HCT116 (cell line): ENCODE measurements at regions not wholly inside any gene's neighbourhood (a gene's known extent, or its start where the extent isn't known, plus 50 kb on each side); places are given as distances from the start of the nearest gene placed in this dataset.

Experiments used
- ATAC-seq: fragments of 200-7000 bp; cut with Tn5 transposase; 2 replicates; pipeline ENCODE4 v1.9.1; 2020; ENCODE audit warnings: mild to moderate bottlenecking, moderate library complexity
- BruUV-seq: library from RNA; stranded (reverse); fragments of 400-500 nt; replicated peaks from 2 replicates; lab custom pipeline; 2021; lab: Mats Ljungman, UMichigan
- CTCF ChIA-PET: fragments of 300-600 bp; sonication (Branson Sonifier 250); formaldehyde crosslinking; loops from one replicate; lab custom pipeline; 2021; ENCODE audit warnings: antibody characterized with exemption; lab: Charles Lee
- POLR2A ChIA-PET: fragments of 300-600, 350-600 bp; sonication (Branson Sonifier 250); formaldehyde crosslinking; loops from one replicate; lab custom pipeline; 2021; ENCODE audit warnings: antibody characterized with exemption; lab: Charles Lee
- RAD21 ChIA-PET, 2 experiments: fragments of 300-600 bp; sonication (Branson Sonifier 250); formaldehyde crosslinking; loops; one replicate each; lab custom pipeline; 2023; ENCODE audit warnings: low total read pairs in 2 of 2; ENCODE audit not compliant: uncharacterized antibody in 2 of 2, unreplicated experiment in 2 of 2, low non-redundant PET in 1 of 2; lab: Charles Lee
- DNase-seq: peaks from one replicate; pipeline ENCODE4 v3.0.0-alpha.2; 2010; ENCODE audit warnings: low read depth, low spot score
- H2AFZ ChIP-seq: fragments of 200-600 bp; shearing (Covaris generic), sonication (generic); 2 replicates; pipeline ENCODE4 v1.6.1; 2017; ENCODE audit warnings: low read depth, mixed run types, mixed read lengths, antibody characterized with exemption, low read length; ENCODE audit not compliant: poor library complexity, severe bottlenecking
- H3K27ac ChIP-seq: 2 replicates; pipeline ENCODE4 v1.5.1; 2012; ENCODE audit warnings: low read depth, low read length
- H3K27me3 ChIP-seq: fragments of 200-600 bp; sonication (generic); 2 replicates; pipeline ENCODE4 v1.6.1; 2016; ENCODE audit warnings: mixed run types, low read length, mixed read lengths; ENCODE audit not compliant: insufficient read depth
- H3K36me3 ChIP-seq, 2 experiments: fragments of 200-500 bp in 1 of 2; fragments of 200-600 bp in 1 of 2; sonication (Bioruptor generic) in 1 of 2; sonication (generic) in 1 of 2; 2 replicates each; pipeline versions ENCODE4 v1.5.1 to v1.6.1; 2014 to 2016; ENCODE audit warnings: low read length in 2 of 2, inconsistent platforms in 1 of 2, mixed read lengths in 1 of 2, mixed run types in 1 of 2; ENCODE audit not compliant: insufficient read depth in 2 of 2, control insufficient read depth in 1 of 2
- H3K4me1 ChIP-seq, 2 experiments: fragments of 200-600 bp in 1 of 2; sonication (generic) in 1 of 2; 2 replicates each; pipeline versions ENCODE4 v1.5.1 to v1.6.1; 2012 to 2017; ENCODE audit warnings: low read length in 2 of 2, inconsistent platforms in 1 of 2, mild to moderate bottlenecking in 1 of 2, mixed read lengths in 1 of 2, mixed run types in 1 of 2, moderate library complexity in 1 of 2; ENCODE audit not compliant: insufficient read depth in 2 of 2, control insufficient read depth in 1 of 2
- H3K4me2 ChIP-seq: fragments of 200-600 bp; sonication (generic); 2 replicates; pipeline ENCODE4 v1.6.1; 2017; ENCODE audit warnings: mixed run types, low read length, mixed read lengths
- H3K4me3 ChIP-seq, 2 experiments: fragments of 200-600 bp in 1 of 2; sonication (generic) in 1 of 2; replicated peaks in 1 of 2; 2 replicates each; pipeline ENCODE4 v1.5.1; 2011 to 2016; ENCODE audit warnings: low read length in 2 of 2, control low read depth in 1 of 2, low read depth in 1 of 2, mild to moderate bottlenecking in 1 of 2, mixed read lengths in 1 of 2, mixed run types in 1 of 2
- H3K79me2 ChIP-seq: fragments of 200-600 bp; sonication (generic); 2 replicates; pipeline ENCODE4 v1.6.1; 2017; ENCODE audit warnings: mild to moderate bottlenecking, mixed run types, low read length, moderate library complexity, mixed read lengths; ENCODE audit not compliant: insufficient read depth
- H3K9ac ChIP-seq: fragments of 200-600 bp; sonication (generic); 2 replicates; pipeline ENCODE4 v1.6.1; 2016; ENCODE audit warnings: low read length, mixed read lengths
- H3K9me2 ChIP-seq: fragments of 200-600 bp; sonication (generic), shearing (Covaris generic); 2 replicates; pipeline ENCODE4 v1.6.1; 2017; ENCODE audit warnings: mixed run types, mild to moderate bottlenecking, moderate library complexity; ENCODE audit not compliant: insufficient read depth
- H3K9me3 ChIP-seq, 2 experiments: fragments of 200-500 bp in 1 of 2; fragments of 200-600 bp in 1 of 2; sonication (Bioruptor generic) in 1 of 2; sonication (generic) in 1 of 2; 2 replicates each; pipeline ENCODE4 v1.6.1; 2014 to 2017; ENCODE audit warnings: low read length in 2 of 2, mixed read lengths in 2 of 2, inconsistent platforms in 1 of 2, low read depth in 1 of 2, mild to moderate bottlenecking in 1 of 2, mixed run types in 1 of 2, moderate library complexity in 1 of 2; ENCODE audit not compliant: control insufficient read depth in 1 of 2, insufficient read depth in 1 of 2
- H4K20me1 ChIP-seq: fragments of 200-600 bp; sonication (generic), shearing (Covaris generic); 2 replicates; pipeline ENCODE4 v1.6.1; 2017; ENCODE audit warnings: mixed run types, mild to moderate bottlenecking, moderate library complexity; ENCODE audit not compliant: insufficient read depth
- ATF3 ChIP-seq: IDR thresholded peaks from 2 replicates; pipeline ENCODE4 v1.6.1; 2012
- CTCF ChIP-seq, 3 experiments: fragments of 200-600 bp in 1 of 3; sonication (generic) in 1 of 3; IDR thresholded peaks in 2 of 3; conservative IDR thresholded peaks in 1 of 3; 2 replicates each; pipeline ENCODE4 v1.5.1; 2012 to 2017; ENCODE audit warnings: low read depth in 2 of 3, low read length in 2 of 3, antibody characterized with exemption in 1 of 3, borderline replicate concordance in 1 of 3, control low read depth in 1 of 3, mild to moderate bottlenecking in 1 of 3, mixed read lengths in 1 of 3, mixed run types in 1 of 3, moderate library complexity in 1 of 3; ENCODE audit not compliant: insufficient read depth in 1 of 3
- EGR1 ChIP-seq: IDR thresholded peaks from 2 replicates; pipeline ENCODE4 v1.6.1; 2012; ENCODE audit warnings: low read depth
- ELF1 ChIP-seq: IDR thresholded peaks from 2 replicates; pipeline ENCODE4 v1.6.1; 2012; ENCODE audit warnings: low read depth, borderline replicate concordance
- EZH2 ChIP-seq: fragments of 200-600 bp; sonication (generic); IDR thresholded peaks from 2 replicates; pipeline ENCODE4 v1.6.1; 2017; ENCODE audit warnings: antibody characterized with exemption, mixed run types
- JUND ChIP-seq: IDR thresholded peaks from 2 replicates; pipeline ENCODE4 v1.6.1; 2012
- POLR2A ChIP-seq: IDR thresholded peaks from 2 replicates; pipeline ENCODE4 v1.7.0; 2011; ENCODE audit warnings: borderline replicate concordance; ENCODE audit not compliant: insufficient read depth, insufficient read length; ENCODE audit errors: extremely low read depth
- RAD21 ChIP-seq: IDR thresholded peaks from 2 replicates; pipeline ENCODE4 v1.6.1; 2012; ENCODE audit warnings: low read depth, mild to moderate bottlenecking
- SIN3A ChIP-seq: IDR thresholded peaks from 2 replicates; pipeline ENCODE4 v1.6.1; 2012; ENCODE audit warnings: low read depth
- YY1 ChIP-seq: IDR thresholded peaks from 2 replicates; pipeline ENCODE4 v1.6.1; 2011; ENCODE audit warnings: low read length, low read depth, moderate library complexity, mild to moderate bottlenecking; ENCODE audit not compliant: insufficient replicate concordance; ENCODE audit errors: extremely low read depth
- ZBTB33 ChIP-seq: IDR thresholded peaks from 2 replicates; pipeline ENCODE4 v1.6.1; 2011; ENCODE audit warnings: mild to moderate bottlenecking, low read length, moderate library complexity; ENCODE audit not compliant: insufficient replicate concordance; ENCODE audit errors: extremely low read depth
- ZNF274 ChIP-seq: fragments of 200-500 bp; sonication (Bioruptor generic); IDR thresholded peaks from 2 replicates; pipeline ENCODE4 v1.6.1; 2014; ENCODE audit warnings: mild to moderate bottlenecking, low read depth, low read length, inconsistent platforms
- intact Hi-C: fragments of 100-400 bp; cut with micrococcal nuclease; formaldehyde crosslinking; loops from 2 replicates; pipeline ENCODE4 v1.10.0; 2022

- Histone ChIP-seq H2AFZ (no peak overlapping the region), H3K9ac (no peak overlapping the region), H3K27me3 (no peaks in the 10 kb centered on the region), H3K9me3 (no peaks in the 10 kb centered on the region; a peak in 1 of 4 replicates), H3K4me1 (no peaks in the 10 kb centered on the region), H3K9me2 (no peaks in the 10 kb centered on the region), H4K20me1 (no peaks in the 10 kb centered on the region), H3K4me3 (no peak overlapping the region), H3K4me2 (no peak overlapping the region), H3K36me3 (no peaks in the 10 kb centered on the region), H3K79me2 (no peaks in the 10 kb centered on the region), H3K27ac (no peak overlapping the region)
- RAD21 ChIA-PET: no interaction called here
- CTCF ChIA-PET: no interaction called here
- DNase-seq: no peak
- ATAC-seq: no peak
- intact Hi-C loops: no loop called here
- BruUV-seq: no TSS peak
- TF ChIP-seq ZBTB33: no peak
- no peak for TF ChIP-seq YY1
- TF ChIP-seq EZH2: no peak
- TF ChIP-seq EGR1: no peak
- no peak for TF ChIP-seq ELF1
- TF ChIP-seq ATF3: no peak
- no peak for TF ChIP-seq ZNF274
- TF ChIP-seq SIN3A: no peak
- TF ChIP-seq RAD21: no peak
- TF ChIP-seq JUND: no peak
- no peak for TF ChIP-seq CTCF (IDR thresholded peaks at IDR 0.05 in 2 of 3, conservative IDR thresholded peaks at IDR 0.05 in 1 of 3; ENCODE audit: borderline replicate concordance in 1 of 3, insufficient read depth in 1 of 3, low read depth in 2 of 3, low read length in 2 of 3)
- TF ChIP-seq POLR2A: no peak
- POLR2A ChIA-PET: no interaction called here
These were observed 720.5 kb upstream of the PCDH9 start for GRCh38 chr13:67950603-67951002.
